NCI-H82 treated with DMSO at 0.1 percent for 48 hours (cell line): ENCODE measurements at regions not wholly inside any gene's neighbourhood (a gene's known extent, or its start where the extent isn't known, plus 50 kb on each side); places are given as distances from the start of the nearest gene placed in this dataset.

Source experiments
- DNase-seq: peaks from one replicate; lab custom pipeline; 2025; ENCODE audit not compliant: unreplicated experiment; lab: John Stamatoyannopoulos, UW

- DNase-seq, result no peak
These were observed 174.8 kb upstream of the DYNLRB2 start for GRCh38 chr16:80366023-80366422.

GRCh38 chr16:80362816-80363215 is 178.0 kb upstream of the DYNLRB2 start:
- no peak for DNase-seq

- no peak for DNase-seq
These were observed 184.4 kb upstream of the DYNLRB2 start for GRCh38 chr16:80356365-80356764.

GRCh38 chr16:80355335-80355734 is 185.5 kb upstream of the DYNLRB2 start:
- no peak for DNase-seq

GRCh38 chr16:80350061-80350460 is 190.7 kb upstream of the DYNLRB2 start:
- DNase-seq, result no peak

GRCh38 chr16:80347900-80348299 is 192.9 kb upstream of the DYNLRB2 start:
- DNase-seq, result no peak

- no peak for DNase-seq
These were observed 193.8 kb upstream of the DYNLRB2 start for GRCh38 chr16:80347002-80347401.

- DNase-seq, result no peak
These were observed 194.6 kb upstream of the DYNLRB2 start for GRCh38 chr16:80346111-80346632.

- DNase-seq, result no peak
These were observed 195.1 kb upstream of the DYNLRB2 start for GRCh38 chr16:80345701-80346100.

- DNase-seq, result no peak
These were observed 196.2 kb upstream of the DYNLRB2 start for GRCh38 chr16:80344570-80344969.

GRCh38 chr16:80341263-80341662 is 199.5 kb upstream of the DYNLRB2 start:
- no peak for DNase-seq

GRCh38 chr16:80337786-80338185 is 203.0 kb upstream of the DYNLRB2 start:
- DNase-seq, result no peak

- no peak for DNase-seq
These were observed 210.0 kb upstream of the DYNLRB2 start for GRCh38 chr16:80330803-80331202.

GRCh38 chr16:80330150-80330549 is 210.6 kb upstream of the DYNLRB2 start:
- DNase-seq, result no peak

GRCh38 chr16:80327740-80328139 is 213.1 kb upstream of the DYNLRB2 start:
- DNase-seq, result no peak

GRCh38 chr16:80324371-80324770 is 216.4 kb upstream of the DYNLRB2 start:
- DNase-seq, result no peak

- DNase-seq, result no peak
These were observed 217.0 kb upstream of the DYNLRB2 start for GRCh38 chr16:80323808-80324195.

GRCh38 chr16:80323187-80323807 is 217.5 kb upstream of the DYNLRB2 start:
- DNase-seq, result no peak

GRCh38 chr16:80319181-80319580 is 221.6 kb upstream of the DYNLRB2 start:
- no peak for DNase-seq

- no peak for DNase-seq
These were observed 222.7 kb upstream of the DYNLRB2 start for GRCh38 chr16:80318107-80318506.

- DNase-seq, result no peak
These were observed 223.2 kb upstream of the DYNLRB2 start for GRCh38 chr16:80317599-80318037.

GRCh38 chr16:80317116-80317515 is 223.7 kb upstream of the DYNLRB2 start:
- no peak for DNase-seq

GRCh38 chr16:80314042-80314441 is 226.8 kb upstream of the DYNLRB2 start:
- DNase-seq, result no peak
